HG03103 (cell line): ENCODE measurements at regions not wholly inside any gene's neighbourhood (a gene's known extent, or its start where the extent isn't known, plus 50 kb on each side); places are given as distances from the start of the nearest gene placed in this dataset.
"Not testable (repeated sequence)": the region's sequence is repeated elsewhere in the genome, so short reads cannot be mapped to it uniquely, and the experiment has no call there.

Source experiments
- ATAC-seq: cut with Tn5 transposase; IDR thresholded peaks from one replicate; pipeline ENCODE4 v1.9.1; 2021; ENCODE audit warnings: low read depth; ENCODE audit not compliant: unreplicated experiment

GRCh38 chr18:22067109-22067508 lies 102.3 kb upstream of the GATA6 start:
- ATAC-seq: no peak

GRCh38 chr18:22067682-22068081 lies 101.7 kb upstream of the GATA6 start:
- ATAC-seq: no peak

DNA sequence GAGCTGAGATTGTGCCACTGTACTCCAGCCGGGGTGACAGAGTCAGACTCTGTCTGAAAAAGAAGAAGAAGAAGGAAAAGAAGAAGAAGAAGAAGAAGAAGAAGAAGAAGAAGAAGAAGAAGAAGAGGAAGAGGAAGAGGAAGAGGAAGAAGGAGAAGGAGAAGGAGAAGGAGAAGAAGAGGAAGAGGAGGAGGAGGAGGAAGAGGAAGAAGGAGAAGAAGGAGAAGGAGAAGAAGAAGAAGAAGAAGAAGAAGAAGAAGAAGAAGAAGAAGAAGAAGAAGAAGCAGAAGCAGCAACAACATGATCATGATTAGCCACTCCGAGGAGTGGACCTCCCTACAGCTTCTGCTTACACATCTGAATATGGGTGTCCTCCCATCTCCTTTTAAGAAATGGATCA lies 100.6 kb upstream of the GATA6 start:
- not testable (repeated sequence) for ATAC-seq

DNA sequence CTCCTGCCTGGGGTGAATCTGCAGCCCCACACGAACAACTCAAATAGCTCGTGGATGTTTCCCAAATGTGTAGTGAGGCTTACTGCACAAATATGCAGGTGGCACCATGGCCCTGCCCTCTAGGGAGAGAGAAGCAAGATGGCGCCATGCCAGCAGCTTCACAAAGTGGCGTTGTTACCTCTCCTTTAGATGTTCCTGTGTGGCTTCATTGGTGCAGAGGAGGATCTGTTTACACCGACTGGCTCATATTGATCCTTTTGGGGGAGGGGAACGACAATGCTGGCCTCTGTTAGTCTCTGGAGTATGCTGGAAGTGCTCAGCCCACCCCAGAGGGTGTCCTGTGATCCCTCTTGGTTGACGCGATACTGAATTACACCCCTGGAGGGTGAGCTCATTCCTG lies 99.5 kb upstream of the GATA6 start:
- ATAC-seq: no peak

DNA sequence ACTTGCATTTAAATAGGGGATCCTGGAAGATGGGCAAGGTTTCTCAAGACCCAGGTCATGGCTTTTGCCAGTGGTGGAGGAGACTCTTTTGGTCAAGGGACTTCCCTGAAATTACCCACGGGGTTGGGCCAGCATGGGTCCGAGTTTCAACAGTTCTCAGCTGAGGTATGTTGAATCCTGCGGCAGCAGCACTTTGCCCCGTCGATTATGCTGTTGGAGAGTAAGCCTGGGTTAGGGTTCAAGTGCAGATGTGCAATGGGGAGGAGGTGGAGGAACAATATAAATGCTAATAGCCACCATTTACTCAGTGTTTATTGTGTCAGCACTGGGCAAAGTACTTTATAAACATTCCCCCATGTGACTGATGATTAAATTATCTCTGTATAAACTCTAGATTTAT lies 96.0 kb upstream of the GATA6 start:
- no peak for ATAC-seq

GRCh38 chr18:22074282-22075070 lies 94.9 kb upstream of the GATA6 start:
- ATAC-seq: no peak

DNA sequence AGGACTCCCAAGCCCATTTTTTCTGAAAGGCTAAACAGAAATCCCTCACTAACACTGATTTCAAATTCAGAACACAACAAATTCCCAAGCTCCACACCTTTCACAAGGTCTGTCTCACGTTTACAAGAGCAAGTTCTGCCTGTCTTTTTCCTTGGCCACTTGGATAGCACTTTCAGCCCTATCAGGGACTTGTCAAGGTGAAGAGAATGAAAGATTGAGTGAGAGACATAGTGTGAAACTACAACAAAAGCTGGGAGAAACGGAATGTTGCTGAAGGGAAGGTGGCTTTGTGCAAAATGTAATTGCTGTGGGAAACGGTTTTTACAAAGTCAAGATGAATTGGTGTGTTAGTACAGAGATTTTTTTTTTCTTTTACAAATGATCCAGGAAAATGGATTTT lies 89.4 kb upstream of the GATA6 start:
- ATAC-seq: no peak

DNA sequence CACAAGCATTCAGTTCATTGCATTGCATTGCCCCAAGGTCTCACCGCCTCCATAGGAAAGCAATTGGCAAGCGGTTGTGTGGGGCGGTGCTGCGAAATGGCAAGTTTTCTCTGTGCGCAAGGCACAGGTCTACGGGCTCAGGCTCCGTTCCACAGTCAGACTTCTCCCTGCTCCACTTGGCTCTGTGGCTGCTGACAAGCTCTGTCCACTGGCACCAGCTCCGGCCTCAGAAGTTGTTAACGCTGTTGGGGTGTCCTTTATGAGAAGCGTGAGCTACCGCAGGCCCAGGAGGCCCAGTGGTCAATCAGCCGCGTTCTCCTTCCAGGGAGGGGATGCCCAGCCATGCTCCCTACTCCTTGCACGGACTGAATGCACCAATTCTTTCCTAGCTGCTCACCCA lies 87.0 kb upstream of the GATA6 start:
- no peak for ATAC-seq

DNA sequence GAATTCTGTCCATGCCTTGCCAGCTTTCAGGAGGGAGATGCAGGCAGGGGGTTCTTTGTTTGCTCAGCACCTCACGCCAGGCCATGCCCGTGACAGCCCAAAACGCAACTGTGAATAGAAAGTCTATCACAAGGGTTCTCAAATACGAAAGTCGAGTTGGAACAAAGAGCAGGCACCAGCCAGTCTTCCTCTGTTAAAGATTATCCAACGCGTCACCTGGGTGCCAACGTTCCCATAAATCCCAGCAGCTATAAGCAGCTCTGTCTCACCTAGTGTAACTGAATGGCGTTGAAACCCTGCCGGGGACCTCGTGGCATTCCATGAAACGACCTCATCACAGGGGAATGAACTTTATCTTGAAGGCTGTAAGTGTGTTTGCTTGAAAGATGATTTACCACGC lies 84.8 kb upstream of the GATA6 start:
- ATAC-seq: no peak

DNA sequence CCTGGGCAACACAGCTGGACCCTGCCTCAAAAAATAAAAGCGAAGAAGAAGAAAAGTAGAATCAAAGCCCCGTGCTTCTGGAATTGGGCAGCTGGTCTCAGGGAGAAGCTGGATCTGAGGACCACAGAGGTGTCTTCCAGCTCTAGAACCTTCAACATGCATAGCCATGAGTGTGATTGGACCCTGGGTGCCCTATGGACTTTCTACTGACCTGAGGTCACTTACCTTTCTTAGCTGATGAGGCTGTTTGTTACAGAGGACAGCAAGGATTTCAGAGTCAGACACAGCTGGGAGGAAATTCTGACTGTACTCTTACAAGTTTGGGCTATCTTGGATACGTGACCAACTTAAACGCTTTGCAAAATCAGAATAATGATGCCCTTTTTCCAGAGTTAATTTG lies 82.4 kb upstream of the GATA6 start:
- no peak for ATAC-seq

DNA sequence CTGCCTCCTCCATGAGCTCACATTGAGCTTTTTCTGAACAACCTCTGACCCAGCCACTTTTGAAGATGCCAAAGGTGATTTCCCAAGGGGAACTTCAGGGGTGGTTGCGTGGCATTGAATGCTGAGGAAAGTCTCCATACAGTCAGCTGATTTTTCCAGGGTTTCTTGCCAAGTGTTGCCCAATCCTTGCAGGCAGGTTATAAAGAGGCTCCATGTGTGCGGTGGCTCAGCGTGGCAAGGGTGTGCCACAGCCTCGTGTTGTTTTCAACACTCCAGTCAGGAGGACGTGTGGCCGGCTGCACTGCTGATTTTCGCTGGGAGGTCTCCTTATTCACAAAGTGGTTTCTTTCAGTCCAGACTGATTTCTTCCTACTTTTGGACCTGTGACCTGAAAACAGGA lies 81.4 kb upstream of the GATA6 start:
- ATAC-seq: no peak

DNA sequence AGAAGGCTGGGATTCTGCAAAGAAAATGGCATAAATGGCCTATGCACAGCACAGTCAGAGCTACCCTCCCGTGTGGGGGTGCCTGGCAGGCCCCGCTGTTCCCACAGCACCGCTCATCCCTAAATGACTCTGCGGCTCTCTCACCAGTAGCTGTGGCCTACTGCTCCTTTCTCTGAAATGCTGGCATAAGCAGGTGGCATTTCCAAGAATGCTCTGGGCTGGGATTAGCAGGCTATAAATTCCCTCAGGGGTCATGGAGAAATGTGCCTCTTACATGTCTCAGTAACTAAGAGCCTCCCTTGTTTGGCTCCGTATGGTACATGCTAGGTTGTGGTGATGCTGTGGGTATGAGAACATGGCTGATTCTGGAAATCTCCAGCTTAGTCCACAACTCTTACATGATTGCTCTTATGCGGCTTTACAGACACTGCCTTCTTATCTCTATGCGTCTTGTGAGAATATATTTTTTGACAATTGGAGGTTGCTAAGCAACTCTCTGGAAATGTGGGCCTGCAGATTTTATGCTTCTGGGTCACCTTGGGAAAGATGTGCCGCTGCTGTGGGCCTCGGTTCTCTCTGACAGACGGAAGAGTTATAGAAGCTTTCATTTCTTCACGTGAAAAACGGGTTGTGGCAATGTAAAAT lies 80.3 kb upstream of the GATA6 start:
- ATAC-seq: no peak

GRCh38 chr18:22091341-22091740 lies 78.0 kb upstream of the GATA6 start:
- no peak for ATAC-seq

DNA sequence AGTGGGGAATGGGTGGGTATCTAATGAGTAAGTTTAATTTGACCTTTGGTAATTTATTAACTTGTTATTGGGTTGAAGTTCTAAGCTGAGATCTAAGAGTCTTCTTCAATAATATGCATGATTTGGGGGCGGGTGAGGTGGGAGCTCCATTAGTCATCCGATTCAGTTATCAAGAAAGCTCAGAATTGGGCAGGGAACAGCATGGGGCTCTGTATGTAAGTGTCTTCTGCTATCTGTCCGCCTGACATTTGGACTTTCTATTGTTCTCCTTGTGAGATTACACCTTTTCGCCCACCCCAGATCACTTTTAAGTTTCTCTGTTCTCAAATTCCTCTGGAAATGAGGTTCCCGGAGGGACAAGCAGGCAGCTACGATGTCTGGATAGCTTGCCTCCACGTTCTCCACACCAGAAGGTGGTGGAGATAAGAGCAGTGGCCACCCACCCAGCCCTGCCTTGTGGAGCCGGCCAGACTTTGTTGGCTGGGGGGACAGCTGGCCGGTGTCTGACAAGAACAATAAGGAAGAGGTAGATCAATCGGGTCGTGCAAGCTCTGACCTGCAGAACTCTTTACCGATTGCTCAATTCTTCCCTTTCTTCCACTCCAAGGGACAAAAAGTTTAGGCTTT lies 75.5 kb upstream of the GATA6 start:
- no peak for ATAC-seq

GRCh38 chr18:22094358-22094734 lies 75.0 kb upstream of the GATA6 start:
- ATAC-seq: no peak

- no peak for ATAC-seq
These were observed 70.8 kb upstream of the GATA6 start for GRCh38 chr18:22098563-22098989.

DNA sequence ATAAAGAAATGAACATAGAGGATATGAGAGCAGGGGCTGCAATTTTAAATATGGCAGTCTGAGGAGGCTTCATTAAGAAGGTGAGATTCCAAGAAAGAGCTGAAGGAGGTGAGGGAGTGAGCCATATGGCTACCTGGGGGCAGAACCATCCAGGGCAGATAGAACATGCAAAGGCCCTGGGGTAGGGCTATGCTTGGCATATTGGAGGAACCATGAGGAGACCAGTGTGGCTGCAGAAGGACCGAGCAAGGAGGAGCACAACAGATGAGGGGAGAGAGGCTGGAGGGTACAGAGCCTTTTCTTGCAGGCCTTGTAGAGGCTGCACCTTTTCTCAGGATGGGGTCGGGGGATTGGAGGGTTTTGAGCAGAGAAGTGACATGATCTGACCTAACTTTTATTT lies 69.5 kb upstream of the GATA6 start:
- no peak for ATAC-seq

- no peak for ATAC-seq
These were observed 67.7 kb upstream of the GATA6 start for GRCh38 chr18:22101731-22102130.

DNA sequence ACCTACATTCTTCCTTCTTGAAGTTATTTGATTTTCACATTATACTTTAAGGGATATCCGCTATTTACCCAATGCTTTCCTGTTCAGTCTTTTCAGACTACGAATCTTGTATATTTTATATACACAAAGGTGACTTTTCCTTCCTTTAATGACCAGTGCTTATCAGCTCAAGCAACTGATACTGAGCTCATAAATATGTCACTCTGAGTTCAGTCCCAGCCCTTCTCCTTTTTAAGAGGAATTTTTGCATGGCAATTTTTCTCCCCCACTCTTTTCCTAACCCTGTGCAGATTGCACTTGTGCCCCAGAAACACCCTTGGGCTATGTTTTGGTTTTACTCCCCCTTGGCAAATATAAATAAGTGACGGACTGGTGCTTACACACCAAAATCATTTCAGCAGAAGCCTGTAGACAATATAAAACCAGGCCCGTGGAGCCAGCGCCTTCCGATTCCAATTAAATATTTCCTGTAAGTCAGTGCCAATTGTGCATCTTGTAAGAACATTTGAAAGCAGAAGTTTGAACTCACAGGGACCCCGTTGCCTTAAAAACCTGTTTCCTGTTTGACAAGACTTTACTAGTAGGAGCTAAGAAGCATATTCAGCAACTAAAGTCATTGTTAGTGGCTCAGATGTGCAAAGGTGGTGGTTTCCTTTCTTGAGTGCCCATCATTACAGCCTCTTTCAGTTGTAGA lies 66.3 kb upstream of the GATA6 start:
- no peak for ATAC-seq

DNA sequence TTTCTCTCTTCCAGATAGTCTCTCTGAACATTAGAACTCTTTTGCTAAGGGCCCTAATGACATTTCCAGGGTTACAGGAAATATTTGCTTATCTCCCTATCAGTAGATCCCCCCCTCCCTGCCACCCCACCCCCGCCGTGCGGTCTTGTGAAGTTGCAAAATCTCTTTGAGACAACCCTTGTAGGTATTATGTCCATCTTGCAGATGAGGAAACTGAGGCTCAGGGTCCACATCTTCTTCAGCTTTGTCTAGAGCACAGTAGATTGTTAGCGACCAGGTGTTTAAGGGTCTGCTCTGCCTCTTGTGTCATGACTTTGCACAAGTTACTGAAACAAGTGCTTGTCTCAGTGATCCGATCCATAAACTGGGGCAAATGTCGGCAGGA lies 65.8 kb upstream of the GATA6 start:
- no peak for ATAC-seq

GRCh38 chr18:22106536-22107292 lies 62.7 kb upstream of the GATA6 start:
- ATAC-seq: no peak
